Liver (tissue), 3 donors: ENCODE measurements at regions not wholly inside any gene's neighbourhood (a gene's known extent, or its start where the extent isn't known, plus 50 kb on each side); places are given as distances from the start of the nearest gene placed in this dataset.

Experiments
- EGR1 ChIP-seq, 2 donors: IDR thresholded peaks; 2 replicates each; pipeline ENCODE4 v1.6.1; 2016 to 2018; ENCODE audit warnings: antibody characterized with exemption in 2 of 2, low read depth in 2 of 2
- FOXA2 ChIP-seq: IDR thresholded peaks from 2 replicates; pipeline ENCODE4 v1.6.1; 2016; ENCODE audit warnings: antibody characterized with exemption
- HNF4G ChIP-seq: IDR thresholded peaks from 2 replicates; pipeline ENCODE4 v1.6.1; 2016; ENCODE audit warnings: antibody characterized with exemption
- JUND ChIP-seq, 2 donors: IDR thresholded peaks; 2 replicates each; pipeline ENCODE4 v1.6.1; 2016; ENCODE audit warnings: antibody characterized with exemption in 2 of 2
- RXRA ChIP-seq, 2 donors: IDR thresholded peaks; 2 replicates each; pipeline ENCODE4 v1.6.1; 2017 to 2018; ENCODE audit warnings: antibody characterized with exemption in 2 of 2, mild to moderate bottlenecking in 1 of 2
- SP1 ChIP-seq: IDR thresholded peaks from 2 replicates; pipeline ENCODE4 v1.6.1; 2018; ENCODE audit warnings: antibody characterized with exemption, mild to moderate bottlenecking
- TAF1 ChIP-seq: conservative IDR thresholded peaks from 2 replicates; pipeline ENCODE4 v1.6.1; 2016; ENCODE audit warnings: antibody characterized with exemption, mild to moderate bottlenecking
- YY1 ChIP-seq: IDR thresholded peaks from 2 replicates; pipeline ENCODE4 v1.6.1; 2016; ENCODE audit warnings: antibody characterized with exemption, mild to moderate bottlenecking
- TF ChIP-seq, protein P1 (sequence below): fragments of 150-350 bp; IDR thresholded peaks from 2 replicates; pipeline ENCODE4 v1.5.1; 2017; ENCODE audit warnings: improper control_type of control experiment, low read depth, low read length; ENCODE audit not compliant: missing input control
- TF ChIP-seq, protein P2 (sequence below): IDR thresholded peaks from 2 replicates; pipeline ENCODE4 v1.6.1; 2016; ENCODE audit warnings: antibody characterized with exemption
- TF ChIP-seq, protein P3 (sequence below): IDR thresholded peaks from 2 replicates; pipeline ENCODE4 v1.6.1; 2016; ENCODE audit warnings: antibody characterized with exemption, mild to moderate bottlenecking
- TF ChIP-seq, protein P4 (sequence below): IDR thresholded peaks from 2 replicates; pipeline ENCODE4 v1.6.1; 2016; ENCODE audit warnings: antibody characterized with exemption
- TF ChIP-seq, protein P5 (sequence below): IDR thresholded peaks from 2 replicates; pipeline ENCODE4 v1.6.1; 2016; ENCODE audit warnings: antibody characterized with exemption
- donor health status: healthy.
- donor health status: healthy.

DNA sequence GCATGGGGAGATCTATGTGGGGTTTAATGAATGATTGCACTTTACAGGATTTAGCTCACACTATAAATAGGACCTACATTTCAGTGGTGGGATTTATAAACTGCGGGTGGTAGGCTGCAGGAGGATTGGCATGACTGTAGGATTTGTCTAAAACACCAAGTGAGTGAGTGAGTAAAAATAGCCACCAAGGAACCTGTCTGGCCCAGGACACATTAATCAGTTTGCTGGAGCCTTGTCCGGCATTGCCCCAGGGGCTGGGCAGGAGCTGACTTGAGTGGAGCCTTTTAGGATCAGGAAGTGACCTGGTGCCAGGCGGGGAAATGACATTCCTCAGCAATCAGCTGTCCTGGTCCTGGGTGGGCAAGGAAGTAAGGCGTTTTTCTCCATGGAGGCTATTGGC, 193.9 kb upstream of the ADRA1D start:
- TF ChIP-seq, protein P1, sequence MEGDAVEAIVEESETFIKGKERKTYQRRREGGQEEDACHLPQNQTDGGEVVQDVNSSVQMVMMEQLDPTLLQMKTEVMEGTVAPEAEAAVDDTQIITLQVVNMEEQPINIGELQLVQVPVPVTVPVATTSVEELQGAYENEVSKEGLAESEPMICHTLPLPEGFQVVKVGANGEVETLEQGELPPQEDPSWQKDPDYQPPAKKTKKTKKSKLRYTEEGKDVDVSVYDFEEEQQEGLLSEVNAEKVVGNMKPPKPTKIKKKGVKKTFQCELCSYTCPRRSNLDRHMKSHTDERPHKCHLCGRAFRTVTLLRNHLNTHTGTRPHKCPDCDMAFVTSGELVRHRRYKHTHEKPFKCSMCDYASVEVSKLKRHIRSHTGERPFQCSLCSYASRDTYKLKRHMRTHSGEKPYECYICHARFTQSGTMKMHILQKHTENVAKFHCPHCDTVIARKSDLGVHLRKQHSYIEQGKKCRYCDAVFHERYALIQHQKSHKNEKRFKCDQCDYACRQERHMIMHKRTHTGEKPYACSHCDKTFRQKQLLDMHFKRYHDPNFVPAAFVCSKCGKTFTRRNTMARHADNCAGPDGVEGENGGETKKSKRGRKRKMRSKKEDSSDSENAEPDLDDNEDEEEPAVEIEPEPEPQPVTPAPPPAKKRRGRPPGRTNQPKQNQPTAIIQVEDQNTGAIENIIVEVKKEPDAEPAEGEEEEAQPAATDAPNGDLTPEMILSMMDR, result no peak
- TF ChIP-seq TAF1 (no peak), JUND (IDR thresholded peaks at IDR 0.05) (no peak), YY1 (no peak), SP1 (no peak), EGR1 (IDR thresholded peaks at IDR 0.05; ENCODE audit: low read depth in 2 of 2) (no peak), RXRA (IDR thresholded peaks at IDR 0.05) (no peak), FOXA2 (no peak), HNF4G (no peak)
- TF ChIP-seq, protein P2, sequence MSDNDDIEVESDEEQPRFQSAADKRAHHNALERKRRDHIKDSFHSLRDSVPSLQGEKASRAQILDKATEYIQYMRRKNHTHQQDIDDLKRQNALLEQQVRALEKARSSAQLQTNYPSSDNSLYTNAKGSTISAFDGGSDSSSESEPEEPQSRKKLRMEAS, result no peak
- TF ChIP-seq, protein P3, sequence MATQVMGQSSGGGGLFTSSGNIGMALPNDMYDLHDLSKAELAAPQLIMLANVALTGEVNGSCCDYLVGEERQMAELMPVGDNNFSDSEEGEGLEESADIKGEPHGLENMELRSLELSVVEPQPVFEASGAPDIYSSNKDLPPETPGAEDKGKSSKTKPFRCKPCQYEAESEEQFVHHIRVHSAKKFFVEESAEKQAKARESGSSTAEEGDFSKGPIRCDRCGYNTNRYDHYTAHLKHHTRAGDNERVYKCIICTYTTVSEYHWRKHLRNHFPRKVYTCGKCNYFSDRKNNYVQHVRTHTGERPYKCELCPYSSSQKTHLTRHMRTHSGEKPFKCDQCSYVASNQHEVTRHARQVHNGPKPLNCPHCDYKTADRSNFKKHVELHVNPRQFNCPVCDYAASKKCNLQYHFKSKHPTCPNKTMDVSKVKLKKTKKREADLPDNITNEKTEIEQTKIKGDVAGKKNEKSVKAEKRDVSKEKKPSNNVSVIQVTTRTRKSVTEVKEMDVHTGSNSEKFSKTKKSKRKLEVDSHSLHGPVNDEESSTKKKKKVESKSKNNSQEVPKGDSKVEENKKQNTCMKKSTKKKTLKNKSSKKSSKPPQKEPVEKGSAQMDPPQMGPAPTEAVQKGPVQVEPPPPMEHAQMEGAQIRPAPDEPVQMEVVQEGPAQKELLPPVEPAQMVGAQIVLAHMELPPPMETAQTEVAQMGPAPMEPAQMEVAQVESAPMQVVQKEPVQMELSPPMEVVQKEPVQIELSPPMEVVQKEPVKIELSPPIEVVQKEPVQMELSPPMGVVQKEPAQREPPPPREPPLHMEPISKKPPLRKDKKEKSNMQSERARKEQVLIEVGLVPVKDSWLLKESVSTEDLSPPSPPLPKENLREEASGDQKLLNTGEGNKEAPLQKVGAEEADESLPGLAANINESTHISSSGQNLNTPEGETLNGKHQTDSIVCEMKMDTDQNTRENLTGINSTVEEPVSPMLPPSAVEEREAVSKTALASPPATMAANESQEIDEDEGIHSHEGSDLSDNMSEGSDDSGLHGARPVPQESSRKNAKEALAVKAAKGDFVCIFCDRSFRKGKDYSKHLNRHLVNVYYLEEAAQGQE, result no peak
- TF ChIP-seq, protein P4, sequence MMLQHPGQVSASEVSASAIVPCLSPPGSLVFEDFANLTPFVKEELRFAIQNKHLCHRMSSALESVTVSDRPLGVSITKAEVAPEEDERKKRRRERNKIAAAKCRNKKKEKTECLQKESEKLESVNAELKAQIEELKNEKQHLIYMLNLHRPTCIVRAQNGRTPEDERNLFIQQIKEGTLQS, result no peak
- TF ChIP-seq, protein P5, sequence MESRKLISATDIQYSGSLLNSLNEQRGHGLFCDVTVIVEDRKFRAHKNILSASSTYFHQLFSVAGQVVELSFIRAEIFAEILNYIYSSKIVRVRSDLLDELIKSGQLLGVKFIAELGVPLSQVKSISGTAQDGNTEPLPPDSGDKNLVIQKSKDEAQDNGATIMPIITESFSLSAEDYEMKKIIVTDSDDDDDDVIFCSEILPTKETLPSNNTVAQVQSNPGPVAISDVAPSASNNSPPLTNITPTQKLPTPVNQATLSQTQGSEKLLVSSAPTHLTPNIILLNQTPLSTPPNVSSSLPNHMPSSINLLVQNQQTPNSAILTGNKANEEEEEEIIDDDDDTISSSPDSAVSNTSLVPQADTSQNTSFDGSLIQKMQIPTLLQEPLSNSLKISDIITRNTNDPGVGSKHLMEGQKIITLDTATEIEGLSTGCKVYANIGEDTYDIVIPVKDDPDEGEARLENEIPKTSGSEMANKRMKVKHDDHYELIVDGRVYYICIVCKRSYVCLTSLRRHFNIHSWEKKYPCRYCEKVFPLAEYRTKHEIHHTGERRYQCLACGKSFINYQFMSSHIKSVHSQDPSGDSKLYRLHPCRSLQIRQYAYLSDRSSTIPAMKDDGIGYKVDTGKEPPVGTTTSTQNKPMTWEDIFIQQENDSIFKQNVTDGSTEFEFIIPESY, result no peak
